ENCODE measurements at regions not wholly inside any gene's neighbourhood (a gene's known extent, or its start where the extent isn't known, plus 50 kb on each side); places are given as distances from the start of the nearest gene placed in this dataset.

DNA sequence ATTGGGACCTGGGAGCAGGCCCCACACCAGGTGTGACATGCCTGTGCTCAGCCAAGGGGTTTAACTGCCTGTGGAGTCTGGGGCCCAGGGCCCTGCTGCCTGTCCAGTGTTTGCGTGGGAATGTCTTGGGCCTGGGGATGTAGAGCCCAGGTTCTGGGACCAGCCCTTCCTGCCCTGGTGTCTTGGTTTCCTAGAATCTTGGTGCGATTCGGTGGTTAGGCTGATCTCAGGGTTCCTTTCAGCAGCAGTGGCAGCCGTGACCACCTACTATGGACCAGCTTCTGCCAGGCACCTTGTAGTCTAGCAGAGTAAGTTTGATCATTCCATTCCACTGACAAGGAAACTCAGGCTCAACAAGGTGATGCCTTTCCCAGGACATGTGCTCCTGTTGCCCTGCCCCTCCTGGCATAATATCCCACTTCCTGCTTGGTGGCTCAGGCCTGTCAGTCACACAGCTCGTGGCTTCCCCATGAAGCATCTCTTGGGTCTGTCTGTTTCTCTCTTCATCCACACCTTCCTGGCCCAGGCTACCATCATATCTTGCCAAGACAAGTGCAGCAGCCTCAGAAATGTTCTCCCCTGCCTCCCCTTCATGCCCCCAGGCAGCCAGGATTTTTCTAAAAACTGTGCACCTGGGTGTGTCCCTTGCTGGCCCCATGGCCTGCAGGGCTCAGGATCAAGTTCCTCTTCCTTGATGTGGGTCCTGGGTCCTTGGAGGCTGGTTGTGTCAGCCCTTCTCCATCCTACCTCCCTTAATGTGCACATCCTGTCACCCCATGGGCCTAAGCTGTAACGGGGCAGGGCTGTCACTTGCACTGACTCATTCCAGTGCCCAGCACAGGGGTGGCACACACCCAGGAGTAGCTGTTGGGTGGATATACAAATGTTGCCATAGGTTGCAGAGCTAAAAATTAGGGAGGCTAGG is 101.6 kb downstream of the SLC25A47 start:
- Histone ChIP-seq H3K27ac (no peak overlapping the region), H3K27me3 (no peaks in the 10 kb centered on the region), H3K4me3 (no peak overlapping the region), H3K36me3 (no peaks in the 10 kb centered on the region), H3K9me3 (no peaks in the 10 kb centered on the region), H3K4me1 (peaks cover 0 to 18% of the 10 kb centered on the region in 2 donors)
- DNase-seq (no peak), ATAC-seq (peak; percentile 22)
- TF ChIP-seq, protein P1, sequence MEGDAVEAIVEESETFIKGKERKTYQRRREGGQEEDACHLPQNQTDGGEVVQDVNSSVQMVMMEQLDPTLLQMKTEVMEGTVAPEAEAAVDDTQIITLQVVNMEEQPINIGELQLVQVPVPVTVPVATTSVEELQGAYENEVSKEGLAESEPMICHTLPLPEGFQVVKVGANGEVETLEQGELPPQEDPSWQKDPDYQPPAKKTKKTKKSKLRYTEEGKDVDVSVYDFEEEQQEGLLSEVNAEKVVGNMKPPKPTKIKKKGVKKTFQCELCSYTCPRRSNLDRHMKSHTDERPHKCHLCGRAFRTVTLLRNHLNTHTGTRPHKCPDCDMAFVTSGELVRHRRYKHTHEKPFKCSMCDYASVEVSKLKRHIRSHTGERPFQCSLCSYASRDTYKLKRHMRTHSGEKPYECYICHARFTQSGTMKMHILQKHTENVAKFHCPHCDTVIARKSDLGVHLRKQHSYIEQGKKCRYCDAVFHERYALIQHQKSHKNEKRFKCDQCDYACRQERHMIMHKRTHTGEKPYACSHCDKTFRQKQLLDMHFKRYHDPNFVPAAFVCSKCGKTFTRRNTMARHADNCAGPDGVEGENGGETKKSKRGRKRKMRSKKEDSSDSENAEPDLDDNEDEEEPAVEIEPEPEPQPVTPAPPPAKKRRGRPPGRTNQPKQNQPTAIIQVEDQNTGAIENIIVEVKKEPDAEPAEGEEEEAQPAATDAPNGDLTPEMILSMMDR (IDR thresholded peaks at IDR 0.05) = no peak
- intact Hi-C loops (cut with DNase I) = no loop called here

DNA sequence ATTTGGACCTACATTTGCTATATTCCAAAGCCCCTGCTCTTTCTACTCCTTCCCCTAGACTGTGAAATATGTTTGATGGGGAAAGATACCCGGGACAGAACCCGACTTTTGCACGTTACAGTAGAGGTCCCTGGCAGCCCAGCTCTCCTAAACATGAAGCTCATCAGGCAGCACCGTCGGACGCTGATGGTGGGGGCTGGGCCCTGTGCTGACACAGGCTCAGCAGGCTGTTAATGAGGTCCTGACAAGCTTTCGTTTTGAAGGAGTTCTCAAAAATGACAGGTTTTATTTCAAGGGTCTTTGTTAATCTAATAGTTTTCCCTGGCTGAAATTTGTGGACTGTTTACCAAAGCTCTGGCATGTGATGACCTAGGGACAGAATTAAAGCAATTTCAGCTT is 102.3 kb downstream of the SLC25A47 start:
- Histone ChIP-seq H3K36me3 (no peaks in the 10 kb centered on the region), H3K27me3 (no peaks in the 10 kb centered on the region), H3K4me1 (peaks cover 0 to 18% of the 10 kb centered on the region in 2 donors), H3K27ac (no peak overlapping the region), H3K4me3 (no peak overlapping the region), H3K9me3 (no peaks in the 10 kb centered on the region)
- ATAC-seq = no peak
- DNase-seq = no peak
- TF ChIP-seq, protein P1 (IDR thresholded peaks at IDR 0.05) = no peak
- intact Hi-C loops (cut with DNase I) = no loop called here

DNA sequence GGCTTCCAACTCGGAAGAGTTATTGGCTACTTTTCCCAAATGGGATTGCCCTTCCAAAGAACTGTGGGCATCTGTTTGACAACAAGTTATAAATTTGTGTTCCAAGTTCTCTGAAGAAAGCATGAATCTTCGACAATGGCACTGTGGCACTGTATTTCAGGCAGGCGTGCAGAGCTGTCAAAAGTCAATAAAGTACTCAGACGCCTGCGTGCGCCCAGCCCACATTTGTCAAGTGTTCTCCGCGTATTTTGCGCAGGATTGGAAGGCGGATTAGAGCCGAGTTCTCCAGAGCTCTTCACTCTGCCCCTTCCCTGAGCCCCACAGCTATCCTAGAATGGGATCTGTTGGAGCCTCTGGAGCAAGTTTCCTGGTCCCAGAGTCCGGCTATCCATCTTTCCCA is 103.2 kb downstream of the SLC25A47 start:
- Histone ChIP-seq H3K9me3 (no peaks in the 10 kb centered on the region), H3K27ac (no peak overlapping the region), H3K4me3 (no peak overlapping the region), H3K4me1 (peaks cover 0 to 18% of the 10 kb centered on the region in 2 donors), H3K27me3 (no peaks in the 10 kb centered on the region), H3K36me3 (no peaks in the 10 kb centered on the region)
- peak; percentile 51 for ATAC-seq
- TF ChIP-seq, protein P1 (IDR thresholded peaks at IDR 0.05) = no peak
- DNase-seq = no peak
- intact Hi-C loops (cut with DNase I) = no loop called here

GRCh38 chr14:100427166-100427565 is 104.0 kb downstream of the SLC25A47 start:
- Histone ChIP-seq H3K4me1 (peaks cover 0 to 18% of the 10 kb centered on the region in 2 donors), H3K27me3 (no peaks in the 10 kb centered on the region), H3K36me3 (no peaks in the 10 kb centered on the region), H3K4me3 (no peak overlapping the region), H3K27ac (no peak overlapping the region), H3K9me3 (no peaks in the 10 kb centered on the region)
- DNase-seq (no peak), ATAC-seq (no peak)
- TF ChIP-seq, protein P1 (IDR thresholded peaks at IDR 0.05) = no peak
- intact Hi-C loops (cut with DNase I) = no loop called here

DNA sequence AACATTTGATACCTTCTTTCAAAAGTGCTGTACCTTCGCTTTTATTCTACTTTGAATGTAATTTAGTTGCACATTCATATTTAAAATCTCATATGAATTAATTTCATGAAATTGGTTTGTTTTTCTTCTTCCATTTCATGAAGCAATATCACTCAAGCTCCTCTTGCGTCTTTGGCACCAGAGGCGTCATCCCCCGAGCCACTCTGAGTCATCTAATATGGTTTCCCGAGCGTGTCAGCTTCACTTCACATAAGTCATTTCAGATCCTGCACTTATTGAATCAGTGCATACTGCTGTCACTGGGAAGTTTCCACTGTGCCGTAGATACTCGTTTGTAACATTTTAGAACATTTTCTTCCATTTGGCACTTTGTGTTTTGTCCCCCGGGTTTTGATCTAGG is 105.6 kb downstream of the SLC25A47 start:
- H3K9me3 ChIP-seq = no peaks in the 10 kb centered on the region
- peaks cover 0 to 22% of the 10 kb centered on the region in 2 donors for H3K4me1 ChIP-seq
- H3K27me3 ChIP-seq = no peaks in the 10 kb centered on the region
- TF ChIP-seq, protein P1 (IDR thresholded peaks at IDR 0.05) = no peak
- DNase-seq (no peak), ATAC-seq (no peak)
- intact Hi-C loops (cut with DNase I) = no loop called here
- H3K4me3 ChIP-seq = no peak overlapping the region
- H3K36me3 ChIP-seq = no peaks in the 10 kb centered on the region
- H3K27ac ChIP-seq = no peak overlapping the region
